HepG2 (cell line): ENCODE measurements at regions not wholly inside any gene's neighbourhood (a gene's known extent, or its start where the extent isn't known, plus 50 kb on each side); places are given as distances from the start of the nearest gene placed in this dataset.

Source experiments
- ATAC-seq: fragments of 200-7000 bp; cut with Tn5 transposase; 3 replicates; pipeline ENCODE4 v1.9.1; 2020; ENCODE audit warnings: mild to moderate bottlenecking, moderate library complexity
- BruUV-seq: library from RNA; stranded (reverse); fragments of 400-500 nt; replicated peaks from 2 replicates; lab custom pipeline; 2021; lab: Mats Ljungman, UMichigan
- CTCF ChIA-PET: fragments of 300-600 bp; formaldehyde crosslinking; extraction: SDS; loops from one replicate; lab custom pipeline; 2021; ENCODE audit warnings: low total read pairs, inconsistent platforms, low intra/inter-chr PET ratio; lab: Yijun Ruan, JAX
- POLR2A ChIA-PET: fragments of 350-600 bp; sonication (Branson Sonifier 250); formaldehyde crosslinking; loops from one replicate; lab custom pipeline; 2020; ENCODE audit warnings: antibody characterized with exemption, inconsistent platforms; lab: Yijun Ruan, JAX
- DNase-seq: peaks from one replicate; pipeline ENCODE4 v3.0.0-alpha.2; 2015; ENCODE audit warnings: low spot score
- FAIRE-seq: peaks from 3 replicates; lab custom pipeline; 2011; peaks lifted over from hg19 to GRCh38; lab: Jason Lieb, UNC
- H2AFZ ChIP-seq: one replicate; pipeline ENCODE4 v1.6.1; 2011; ENCODE audit warnings: low read length, inconsistent platforms
- H3K27ac ChIP-seq: fragments of 300-600 bp; 3 replicates; pipeline ENCODE4 v1.8.0; 2011; ENCODE audit warnings: mixed run types, mild to moderate bottlenecking, mixed read lengths, low read length, inconsistent platforms; ENCODE audit not compliant: insufficient read depth; ENCODE audit errors: extremely low read length
- H3K27me3 ChIP-seq, 2 experiments: fragments of 200-600 bp in 1 of 2; 2 replicates in 1 of 2; 3 replicates in 1 of 2; pipeline versions ENCODE4 v1.6.0 to v1.8.0; 2011; ENCODE audit warnings: low read length in 2 of 2, mild to moderate bottlenecking in 2 of 2, moderate library complexity in 2 of 2, inconsistent platforms in 1 of 2; ENCODE audit not compliant: insufficient read depth in 2 of 2, control insufficient read depth in 1 of 2
- H3K36me3 ChIP-seq, 2 experiments: fragments of 200-600 bp in 1 of 2; replicated peaks in 1 of 2; 2 replicates in 1 of 2; 3 replicates in 1 of 2; pipeline versions ENCODE4 v1.5.1 to v1.8.0; 2011; ENCODE audit warnings: low read length in 2 of 2, inconsistent platforms in 1 of 2; ENCODE audit not compliant: insufficient read depth in 2 of 2, control insufficient read depth in 1 of 2
- H3K4me1 ChIP-seq: 2 replicates; pipeline ENCODE4 v1.5.1; 2012; ENCODE audit warnings: low read length, inconsistent platforms; ENCODE audit not compliant: insufficient read depth
- H3K4me2 ChIP-seq: 2 replicates; pipeline ENCODE4 v1.6.0; 2011; ENCODE audit warnings: low read depth, low read length, inconsistent platforms
- H3K4me3 ChIP-seq, 3 experiments: fragments of 200-600 bp in 1 of 3; sonication (generic), shearing (Covaris generic) in 1 of 3; replicated peaks in 1 of 3; 2 replicates each; pipeline ENCODE4 v1.5.1; 2011 to 2016; ENCODE audit warnings: low read length in 3 of 3, inconsistent platforms in 2 of 3, low read depth in 2 of 3, mild to moderate bottlenecking in 2 of 3, control low read depth in 1 of 3, mixed read lengths in 1 of 3; ENCODE audit not compliant: insufficient read depth in 1 of 3
- H3K79me2 ChIP-seq: one replicate; pipeline ENCODE4 v1.6.1; 2011; ENCODE audit warnings: low read length, inconsistent platforms; ENCODE audit not compliant: insufficient read depth
- H3K9ac ChIP-seq: 2 replicates; pipeline ENCODE4 v1.6.0; 2011; ENCODE audit warnings: mild to moderate bottlenecking, low read depth, low read length, inconsistent platforms; ENCODE audit not compliant: insufficient read depth
- H3K9me3 ChIP-seq: 2 replicates; pipeline ENCODE4 v1.5.1; 2012; ENCODE audit warnings: mild to moderate bottlenecking, low read length
- H4K20me1 ChIP-seq: 2 replicates; pipeline ENCODE4 v1.6.0; 2011; ENCODE audit warnings: inconsistent platforms, mild to moderate bottlenecking, low read length, moderate library complexity; ENCODE audit not compliant: insufficient read depth
- CCAR2 ChIP-seq: fragments of 200-400 bp; formaldehyde crosslinking; optimal IDR thresholded peaks from 2 replicates; pipeline ENCODE3; 2018; ENCODE audit warnings: low read depth, mild to moderate bottlenecking, low read length, moderate library complexity
- MAX ChIP-seq: IDR thresholded peaks from 2 replicates; pipeline ENCODE4 v1.6.1; 2012; ENCODE audit warnings: inconsistent platforms
- SSRP1 ChIP-seq: IDR thresholded peaks from 2 replicates; pipeline ENCODE4 v1.6.1; 2016; ENCODE audit warnings: control low read depth
- STAG1 ChIP-seq: sonication (generic); formaldehyde crosslinking; IDR thresholded peaks from 2 replicates; pipeline ENCODE4 v1.4.0; 2020; ENCODE audit warnings: missing genetic modification reagents
- ZNF333 ChIP-seq: sonication (generic); formaldehyde crosslinking; IDR thresholded peaks from 2 replicates; pipeline ENCODE4 v1.4.0; 2020; ENCODE audit warnings: mild to moderate bottlenecking, missing genetic modification reagents, borderline replicate concordance
- ZNF354B ChIP-seq: sonication (generic); formaldehyde crosslinking; IDR thresholded peaks from 2 replicates; pipeline ENCODE4 v1.8.0; 2022; ENCODE audit warnings: mild to moderate bottlenecking, missing genetic modification reagents
- ZNF512 ChIP-seq: sonication (generic); formaldehyde crosslinking; IDR thresholded peaks from 2 replicates; pipeline ENCODE4 v1.4.0; 2020; ENCODE audit warnings: mild to moderate bottlenecking, missing genetic modification reagents
- WGBS: methylation state at CpG from one replicate; pipeline ENCODE4 v1.1.6; 2017; ENCODE audit warnings: low lambda C conversion rate; 5-methylcytosine and 5-hydroxymethylcytosine counted together
- in situ Hi-C: cut with HindIII; loops from 2 replicates; pipeline ENCODE4 v1.10.0; 2017; ENCODE audit warnings: low pct_unique_long_range_greater_than_20kb; ENCODE audit not compliant: extremely low pct_ligation_motif_present
- intact Hi-C: fragments of 100-400 bp; cut with micrococcal nuclease; formaldehyde crosslinking; loops from one replicate; pipeline ENCODE4 v1.10.0; 2022; ENCODE audit not compliant: unreplicated experiment

GRCh38 chr17:83198366-83199341 is 119.2 kb downstream of the METRNL start:
- no peak for ATAC-seq
- Histone ChIP-seq H3K9ac (no peak overlapping the region), H3K79me2 (no peaks in the 10 kb centered on the region), H3K4me2 (no peak overlapping the region), H3K27ac (no peak overlapping the region), H3K4me3 (no peak overlapping the region), H2AFZ (no peak overlapping the region), H3K4me1 (peaks cover 11% of the 10 kb centered on the region), H3K27me3 (peaks cover 12 to 73% of the 10 kb centered on the region in 2 experiments), H3K9me3 (no peaks in the 10 kb centered on the region), H3K36me3 (no peaks in the 10 kb centered on the region), H4K20me1 (peaks cover 6% of the 10 kb centered on the region; the same call in 1 of the 2 replicates)
- no TSS peak for BruUV-seq
- intact Hi-C loops, result no loop called here
- POLR2A ChIA-PET, result no interaction called here
- no peak for FAIRE-seq
- in situ Hi-C loops, result no loop called here
- CTCF ChIA-PET, result no interaction called here
- no peak for DNase-seq
- 42% methylated on average over 27 of the region's 27 CpGs for WGBS
- TF ChIP-seq CCAR2 (no peak), MAX (no peak), SSRP1 (no peak), ZNF512 (CRISPR knock-in tag) (no peak), ZNF333 (no peak), STAG1 (CRISPR knock-in tag) (no peak), ZNF354B (CRISPR knock-in tag) (no peak)
